ENCODE measurements at regions not wholly inside any gene's neighbourhood (a gene's known extent, or its start where the extent isn't known, plus 50 kb on each side); places are given as distances from the start of the nearest gene placed in this dataset.

- ChIA-PET CTCF (no interaction called here), POLR2A (no interaction called here), RAD21 (ENCODE audit: low non-redundant PET in 1 of 2, low total read pairs in 2 of 2, uncharacterized antibody in 2 of 2, unreplicated experiment in 2 of 2) (no interaction called here)
- no peaks in the 10 kb centered on the region for H3K79me2 ChIP-seq (ENCODE audit: insufficient read depth, low read length)
- H3K4me3 ChIP-seq (replicated peaks in 1 of 2; ENCODE audit: low read depth in 1 of 2, low read length in 2 of 2): no peak overlapping the region
- no peaks in the 10 kb centered on the region for H3K9me3 ChIP-seq (ENCODE audit: control insufficient read depth in 1 of 2, insufficient read depth in 1 of 2, low read depth in 1 of 2, low read length in 2 of 2)
- no peak overlapping the region for H3K9ac ChIP-seq (ENCODE audit: low read length)
- DNase-seq (ENCODE audit: low read depth, low spot score) (no peak), ATAC-seq (no peak)
- TF ChIP-seq SIN3A (IDR thresholded peaks at IDR 0.05; ENCODE audit: low read depth) (no peak), ZFX (IDR thresholded peaks at IDR 0.05) (no peak), CTCF (IDR thresholded peaks at IDR 0.05 in 2 of 3, conservative IDR thresholded peaks at IDR 0.05 in 1 of 3; ENCODE audit: borderline replicate concordance in 1 of 3, insufficient read depth in 1 of 3, low read depth in 2 of 3, low read length in 2 of 3) (no peak), YY1 (IDR thresholded peaks at IDR 0.05; ENCODE audit: extremely low read depth, insufficient replicate concordance, low read depth, low read length) (no peak), TCF7L2 (IDR thresholded peaks at IDR 0.05; ENCODE audit: borderline replicate concordance, extremely low read depth, insufficient read depth, insufficient read length) (no peak), CBX3 (IDR thresholded peaks at IDR 0.05; ENCODE audit: low read depth) (no peak), POLR2A (IDR thresholded peaks at IDR 0.05; ENCODE audit: borderline replicate concordance, extremely low read depth, insufficient read depth, insufficient read length) (no peak), ZNF274 (IDR thresholded peaks at IDR 0.05; ENCODE audit: low read depth, low read length) (no peak), CEBPB (IDR thresholded peaks at IDR 0.05; ENCODE audit: low read depth) (no peak), MAX (IDR thresholded peaks at IDR 0.05) (no peak), FOSL1 (IDR thresholded peaks at IDR 0.05; ENCODE audit: low read depth) (no peak), POLR2AphosphoS5 (IDR thresholded peaks at IDR 0.05; ENCODE audit: low read depth, low read length) (no peak), ELF1 (IDR thresholded peaks at IDR 0.05; ENCODE audit: borderline replicate concordance, low read depth) (no peak), ATF3 (IDR thresholded peaks at IDR 0.05) (no peak), EZH2 (IDR thresholded peaks at IDR 0.05) (no peak), JUND (IDR thresholded peaks at IDR 0.05) (no peak), REST (IDR thresholded peaks at IDR 0.05; ENCODE audit: low read depth) (no peak), SP1 (IDR thresholded peaks at IDR 0.05; ENCODE audit: low read depth) (no peak), RAD21 (IDR thresholded peaks at IDR 0.05; ENCODE audit: low read depth) (no peak)
- H3K4me2 ChIP-seq (ENCODE audit: low read length): no peak overlapping the region
- BruUV-seq (replicated peaks): no TSS peak
- no peak overlapping the region for H3K27ac ChIP-seq (ENCODE audit: low read depth, low read length)
- no peaks in the 10 kb centered on the region for H3K9me2 ChIP-seq (ENCODE audit: insufficient read depth)
- H3K4me1 ChIP-seq (ENCODE audit: control insufficient read depth in 1 of 2, insufficient read depth in 2 of 2, low read length in 2 of 2): peaks cover 0 to 7% of the 10 kb centered on the region in 2 experiments; a peak in 1 of 4 replicates
- H4K20me1 ChIP-seq (ENCODE audit: insufficient read depth): no peaks in the 10 kb centered on the region
- no peaks in the 10 kb centered on the region for H3K27me3 ChIP-seq (ENCODE audit: insufficient read depth, low read length)
- H3K36me3 ChIP-seq (ENCODE audit: control insufficient read depth in 1 of 2, insufficient read depth in 2 of 2, low read length in 2 of 2): no peaks in the 10 kb centered on the region
- intact Hi-C loops (cut with micrococcal nuclease): no loop called here
- H2AFZ ChIP-seq (ENCODE audit: low read depth, low read length, poor library complexity, severe bottlenecking): no peak overlapping the region
Measured at GRCh38 chrX:39611468-39611867, 486.3 kb downstream of the BCOR start.

Measured in HCT116 (cell line).